WTC11 (cell line): ENCODE measurements at regions not wholly inside any gene's neighbourhood (a gene's known extent, or its start where the extent isn't known, plus 50 kb on each side); places are given as distances from the start of the nearest gene placed in this dataset.

Experiments
- ATAC-seq: fragments of 200-7000 bp; cut with Tn5 transposase; 2 replicates; pipeline ENCODE4 v1.10.0; 2021; ENCODE audit warnings: mild to moderate bottlenecking, moderate library complexity
- CTCF ChIA-PET: fragments of 300-600 bp; sonication (Branson Sonifier 250); formaldehyde crosslinking; loops from one replicate; lab custom pipeline; 2021; ENCODE audit warnings: antibody characterized with exemption; lab: Charles Lee
- POLR2A ChIA-PET: fragments of 350-600 bp; sonication (Branson Sonifier 250); formaldehyde crosslinking; loops from one replicate; lab custom pipeline; 2021; ENCODE audit warnings: antibody characterized with exemption; lab: Charles Lee
- DNase-seq: peaks from one replicate; pipeline ENCODE4 v3.0.0; 2021; ENCODE audit warnings: low spot score
- H3K27ac Mint-ChIP-seq: 2 replicates; pipeline ENCODE4 v1.8.0; 2021; ENCODE audit warnings: mixed read lengths
- H3K27me3 Mint-ChIP-seq: 2 replicates; pipeline ENCODE4 v1.8.0; 2021; ENCODE audit warnings: low read depth, mild to moderate bottlenecking, moderate library complexity, mixed read lengths
- H3K36me3 Mint-ChIP-seq: 2 replicates; pipeline ENCODE4 v1.8.0; 2021; ENCODE audit warnings: mixed read lengths
- H3K4me1 Mint-ChIP-seq: 2 replicates; pipeline ENCODE4 v1.8.0; 2022; ENCODE audit warnings: mixed read lengths
- H3K4me3 Mint-ChIP-seq: 2 replicates; pipeline ENCODE4 v1.8.0; 2021; ENCODE audit warnings: mild to moderate bottlenecking, moderate library complexity, mixed read lengths
- H3K9me3 Mint-ChIP-seq: 2 replicates; pipeline ENCODE4 v1.8.0; 2021; ENCODE audit warnings: mixed read lengths
- ATF3 ChIP-seq: sonication (generic); formaldehyde crosslinking; conservative IDR thresholded peaks from 2 replicates; pipeline ENCODE4 v1.8.1; 2022; ENCODE audit warnings: mild to moderate bottlenecking, missing genetic modification reagents
- CBFB ChIP-seq: sonication (generic); formaldehyde crosslinking; IDR thresholded peaks from 2 replicates; pipeline ENCODE4 v1.8.1; 2022; ENCODE audit warnings: mild to moderate bottlenecking, low read depth, missing genetic modification reagents
- CREB1 ChIP-seq: sonication (generic); formaldehyde crosslinking; IDR thresholded peaks from 2 replicates; pipeline ENCODE4 v1.8.0; 2023; ENCODE audit warnings: mild to moderate bottlenecking, missing genetic modification reagents
- E2F5 ChIP-seq: sonication (generic); formaldehyde crosslinking; IDR thresholded peaks from 2 replicates; pipeline ENCODE4 v1.8.1; 2022; ENCODE audit warnings: mild to moderate bottlenecking, moderate library complexity, missing genetic modification reagents
- ESRRA ChIP-seq: sonication (generic); formaldehyde crosslinking; IDR thresholded peaks from 2 replicates; pipeline ENCODE4 v1.8.1; 2022; ENCODE audit warnings: mild to moderate bottlenecking, missing genetic modification reagents, borderline replicate concordance
- GTF2I ChIP-seq: fragments of 250-450 bp; sonication (Bioruptor Pico); conservative IDR thresholded peaks from 2 replicates; pipeline ENCODE4 v1.4.0; 2021; ENCODE audit warnings: mild to moderate bottlenecking
- IRF1 ChIP-seq: sonication (generic); formaldehyde crosslinking; IDR thresholded peaks from 2 replicates; pipeline ENCODE4 v1.8.0; 2023; ENCODE audit warnings: missing genetic modification reagents
- IRF2 ChIP-seq: sonication (generic); formaldehyde crosslinking; IDR thresholded peaks from 2 replicates; pipeline ENCODE4 v1.8.0; 2022; ENCODE audit warnings: low read depth, missing genetic modification reagents, borderline replicate concordance
- JAZF1 ChIP-seq: fragments of 250-450 bp; sonication (Bioruptor Pico); IDR thresholded peaks from 2 replicates; pipeline ENCODE4 v1.9.0; 2021; ENCODE audit warnings: moderate library complexity, mild to moderate bottlenecking, inconsistent platforms
- MXD4 ChIP-seq: fragments of 250-450 bp; sonication (Bioruptor Pico); IDR thresholded peaks from 2 replicates; pipeline ENCODE4 v1.8.0; 2021; ENCODE audit warnings: mild to moderate bottlenecking, moderate library complexity, borderline replicate concordance
- OVOL2 ChIP-seq: fragments of 250-450 bp; sonication (Bioruptor Pico); IDR thresholded peaks from 2 replicates; pipeline ENCODE4 v1.9.0; 2021; ENCODE audit warnings: mild to moderate bottlenecking, borderline replicate concordance
- SMAD3 ChIP-seq: sonication (generic); formaldehyde crosslinking; IDR thresholded peaks from 2 replicates; pipeline ENCODE4 v1.8.0; 2022; ENCODE audit warnings: missing genetic modification reagents, mild to moderate bottlenecking, borderline replicate concordance
- TEAD1 ChIP-seq: sonication (generic); formaldehyde crosslinking; IDR thresholded peaks from 2 replicates; pipeline ENCODE4 v1.8.0; 2022; ENCODE audit warnings: mild to moderate bottlenecking, missing genetic modification reagents
- ZBTB43 ChIP-seq: sonication (generic); formaldehyde crosslinking; IDR thresholded peaks from 2 replicates; pipeline ENCODE4 v1.8.1; 2023; ENCODE audit warnings: mild to moderate bottlenecking, missing genetic modification reagents
- ZNF232 ChIP-seq: sonication (generic); formaldehyde crosslinking; IDR thresholded peaks from 2 replicates; pipeline ENCODE4 v1.8.0; 2022; ENCODE audit warnings: mild to moderate bottlenecking, missing genetic modification reagents
- ZNF263 ChIP-seq: sonication (generic); formaldehyde crosslinking; IDR thresholded peaks from 2 replicates; pipeline ENCODE4 v1.8.1; 2022; ENCODE audit warnings: low read depth, mild to moderate bottlenecking, moderate library complexity, missing genetic modification reagents
- ZNF671 ChIP-seq: fragments of 250-450 bp; sonication (Bioruptor Pico); IDR thresholded peaks from 2 replicates; pipeline ENCODE4 v1.8.0; 2021; ENCODE audit warnings: mild to moderate bottlenecking
- TF ChIP-seq, protein P1 (sequence below): fragments of 250-450 bp; sonication (Bioruptor Pico); IDR thresholded peaks from 2 replicates; pipeline ENCODE4 v2.1.2; 2022; ENCODE audit warnings: mild to moderate bottlenecking, moderate library complexity
- TF ChIP-seq, protein P2 (sequence below): fragments of 250-450 bp; sonication (Bioruptor Pico); IDR thresholded peaks from 2 replicates; pipeline ENCODE4 v1.9.0; 2021; ENCODE audit warnings: mild to moderate bottlenecking, borderline replicate concordance
- TF ChIP-seq, protein P3 (sequence below): sonication (generic); formaldehyde crosslinking; IDR thresholded peaks from 2 replicates; pipeline ENCODE4 v1.8.1; 2022; ENCODE audit warnings: low read depth, missing genetic modification reagents, borderline replicate concordance
- TF ChIP-seq, protein P4 (sequence below): sonication (generic); formaldehyde crosslinking; IDR thresholded peaks from 2 replicates; pipeline ENCODE4 v1.8.1; 2022; ENCODE audit warnings: low read depth, mild to moderate bottlenecking, moderate library complexity, missing genetic modification reagents, borderline replicate concordance

GRCh38 chr6:10190042-10190441, 224.8 kb downstream of the TFAP2A start:
- no peaks in the 10 kb centered on the region for H3K9me3 Mint-ChIP-seq
- H3K4me1 Mint-ChIP-seq: 0 out of 2 replicates have a peak, but pooled peaks cover 2% of the 10 kb centered on the region
- no peak for DNase-seq
- CTCF ChIA-PET: no interaction called here
- no peak overlapping the region for H3K27ac Mint-ChIP-seq
- no peak for TF ChIP-seq E2F5 (CRISPR knock-in tag)
- TF ChIP-seq ZNF232 (CRISPR knock-in tag): no peak
- no peak for TF ChIP-seq IRF1 (CRISPR knock-in tag)
- no peak for TF ChIP-seq ZNF671
- TF ChIP-seq OVOL2: no peak
- no peak for TF ChIP-seq ATF3 (CRISPR knock-in tag)
- TF ChIP-seq MXD4: no peak
- TF ChIP-seq, protein P1, sequence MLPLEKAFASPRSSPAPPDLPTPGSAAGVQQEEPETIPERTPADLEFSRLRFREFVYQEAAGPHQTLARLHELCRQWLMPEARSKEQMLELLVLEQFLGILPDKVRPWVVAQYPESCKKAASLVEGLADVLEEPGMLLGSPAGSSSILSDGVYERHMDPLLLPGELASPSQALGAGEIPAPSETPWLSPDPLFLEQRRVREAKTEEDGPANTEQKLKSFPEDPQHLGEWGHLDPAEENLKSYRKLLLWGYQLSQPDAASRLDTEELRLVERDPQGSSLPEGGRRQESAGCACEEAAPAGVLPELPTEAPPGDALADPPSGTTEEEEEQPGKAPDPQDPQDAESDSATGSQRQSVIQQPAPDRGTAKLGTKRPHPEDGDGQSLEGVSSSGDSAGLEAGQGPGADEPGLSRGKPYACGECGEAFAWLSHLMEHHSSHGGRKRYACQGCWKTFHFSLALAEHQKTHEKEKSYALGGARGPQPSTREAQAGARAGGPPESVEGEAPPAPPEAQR: no peak
- TF ChIP-seq GTF2I (CRISPR knock-in tag): no peak
- H3K4me3 Mint-ChIP-seq: no peak overlapping the region
- POLR2A ChIA-PET: no interaction called here
- H3K27me3 Mint-ChIP-seq: no peaks in the 10 kb centered on the region
- ATAC-seq: no peak; the same call in 1 of the 2 replicates
- H3K36me3 Mint-ChIP-seq: no peaks in the 10 kb centered on the region

DNA sequence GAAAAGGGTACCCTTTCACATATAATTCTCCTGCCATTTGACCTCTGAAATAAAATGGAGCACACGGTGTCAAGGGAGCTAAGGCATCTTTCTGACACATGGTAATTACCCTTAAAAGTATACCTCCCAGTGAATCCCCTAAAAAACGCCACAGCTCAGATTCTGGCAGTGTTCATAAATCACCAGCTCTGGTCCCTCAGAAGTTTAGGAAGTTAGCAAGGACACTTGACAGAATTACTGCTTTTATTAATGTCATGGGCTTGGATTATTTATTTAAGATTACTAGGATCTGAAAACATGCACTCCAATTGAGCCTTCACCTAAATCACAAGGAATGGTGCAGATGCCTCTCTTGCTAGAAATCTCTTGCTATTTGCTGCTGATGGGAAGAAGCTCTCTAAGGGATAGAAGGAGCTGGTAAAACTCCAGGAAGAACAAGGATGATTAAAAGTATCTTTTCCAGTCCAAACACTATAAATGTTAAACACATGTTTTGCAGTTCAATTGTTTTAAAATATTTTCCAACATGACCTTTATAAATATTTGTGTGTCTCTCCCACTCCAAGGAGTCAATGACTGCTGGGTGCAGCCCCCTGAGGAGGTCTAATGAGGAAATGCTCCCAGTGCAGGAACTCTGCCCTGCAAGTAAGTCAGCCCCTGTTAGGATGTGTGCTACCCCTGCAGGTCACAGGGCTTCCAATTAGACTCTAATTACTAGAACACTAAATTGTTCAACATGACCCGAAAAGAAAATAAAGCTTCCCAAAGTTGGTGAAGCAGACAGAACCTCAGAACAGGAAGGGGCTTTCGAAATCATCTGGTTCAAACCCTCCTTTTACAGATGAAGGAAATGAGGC, 230.3 kb downstream of the TFAP2A start:
- ChIA-PET CTCF (no interaction called here), POLR2A (no interaction called here)
- Mint-ChIP-seq H3K36me3 (no peaks in the 10 kb centered on the region), H3K4me3 (no peak overlapping the region), H3K27me3 (no peaks in the 10 kb centered on the region), H3K27ac (no peak overlapping the region), H3K4me1 (0 out of 2 replicates have a peak, but pooled peaks cover 2% of the 10 kb centered on the region), H3K9me3 (0 out of 2 replicates have a peak, but pooled peaks cover 3% of the 10 kb centered on the region)
- DNase-seq (no peak), ATAC-seq (no peak)
- TF ChIP-seq ZNF263 (CRISPR knock-in tag): no peak
- TF ChIP-seq, protein P2, sequence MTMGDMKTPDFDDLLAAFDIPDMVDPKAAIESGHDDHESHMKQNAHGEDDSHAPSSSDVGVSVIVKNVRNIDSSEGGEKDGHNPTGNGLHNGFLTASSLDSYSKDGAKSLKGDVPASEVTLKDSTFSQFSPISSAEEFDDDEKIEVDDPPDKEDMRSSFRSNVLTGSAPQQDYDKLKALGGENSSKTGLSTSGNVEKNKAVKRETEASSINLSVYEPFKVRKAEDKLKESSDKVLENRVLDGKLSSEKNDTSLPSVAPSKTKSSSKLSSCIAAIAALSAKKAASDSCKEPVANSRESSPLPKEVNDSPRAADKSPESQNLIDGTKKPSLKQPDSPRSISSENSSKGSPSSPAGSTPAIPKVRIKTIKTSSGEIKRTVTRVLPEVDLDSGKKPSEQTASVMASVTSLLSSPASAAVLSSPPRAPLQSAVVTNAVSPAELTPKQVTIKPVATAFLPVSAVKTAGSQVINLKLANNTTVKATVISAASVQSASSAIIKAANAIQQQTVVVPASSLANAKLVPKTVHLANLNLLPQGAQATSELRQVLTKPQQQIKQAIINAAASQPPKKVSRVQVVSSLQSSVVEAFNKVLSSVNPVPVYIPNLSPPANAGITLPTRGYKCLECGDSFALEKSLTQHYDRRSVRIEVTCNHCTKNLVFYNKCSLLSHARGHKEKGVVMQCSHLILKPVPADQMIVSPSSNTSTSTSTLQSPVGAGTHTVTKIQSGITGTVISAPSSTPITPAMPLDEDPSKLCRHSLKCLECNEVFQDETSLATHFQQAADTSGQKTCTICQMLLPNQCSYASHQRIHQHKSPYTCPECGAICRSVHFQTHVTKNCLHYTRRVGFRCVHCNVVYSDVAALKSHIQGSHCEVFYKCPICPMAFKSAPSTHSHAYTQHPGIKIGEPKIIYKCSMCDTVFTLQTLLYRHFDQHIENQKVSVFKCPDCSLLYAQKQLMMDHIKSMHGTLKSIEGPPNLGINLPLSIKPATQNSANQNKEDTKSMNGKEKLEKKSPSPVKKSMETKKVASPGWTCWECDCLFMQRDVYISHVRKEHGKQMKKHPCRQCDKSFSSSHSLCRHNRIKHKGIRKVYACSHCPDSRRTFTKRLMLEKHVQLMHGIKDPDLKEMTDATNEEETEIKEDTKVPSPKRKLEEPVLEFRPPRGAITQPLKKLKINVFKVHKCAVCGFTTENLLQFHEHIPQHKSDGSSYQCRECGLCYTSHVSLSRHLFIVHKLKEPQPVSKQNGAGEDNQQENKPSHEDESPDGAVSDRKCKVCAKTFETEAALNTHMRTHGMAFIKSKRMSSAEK: no peak
- no peak for TF ChIP-seq ZNF671
- no peak for TF ChIP-seq IRF2 (CRISPR knock-in tag)
- TF ChIP-seq ZBTB43 (CRISPR knock-in tag): no peak
- TF ChIP-seq, protein P3, sequence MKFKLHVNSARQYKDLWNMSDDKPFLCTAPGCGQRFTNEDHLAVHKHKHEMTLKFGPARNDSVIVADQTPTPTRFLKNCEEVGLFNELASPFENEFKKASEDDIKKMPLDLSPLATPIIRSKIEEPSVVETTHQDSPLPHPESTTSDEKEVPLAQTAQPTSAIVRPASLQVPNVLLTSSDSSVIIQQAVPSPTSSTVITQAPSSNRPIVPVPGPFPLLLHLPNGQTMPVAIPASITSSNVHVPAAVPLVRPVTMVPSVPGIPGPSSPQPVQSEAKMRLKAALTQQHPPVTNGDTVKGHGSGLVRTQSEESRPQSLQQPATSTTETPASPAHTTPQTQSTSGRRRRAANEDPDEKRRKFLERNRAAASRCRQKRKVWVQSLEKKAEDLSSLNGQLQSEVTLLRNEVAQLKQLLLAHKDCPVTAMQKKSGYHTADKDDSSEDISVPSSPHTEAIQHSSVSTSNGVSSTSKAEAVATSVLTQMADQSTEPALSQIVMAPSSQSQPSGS: no peak
- TF ChIP-seq SMAD3 (CRISPR knock-in tag): no peak
- TF ChIP-seq TEAD1 (CRISPR knock-in tag): no peak
- TF ChIP-seq, protein P4, sequence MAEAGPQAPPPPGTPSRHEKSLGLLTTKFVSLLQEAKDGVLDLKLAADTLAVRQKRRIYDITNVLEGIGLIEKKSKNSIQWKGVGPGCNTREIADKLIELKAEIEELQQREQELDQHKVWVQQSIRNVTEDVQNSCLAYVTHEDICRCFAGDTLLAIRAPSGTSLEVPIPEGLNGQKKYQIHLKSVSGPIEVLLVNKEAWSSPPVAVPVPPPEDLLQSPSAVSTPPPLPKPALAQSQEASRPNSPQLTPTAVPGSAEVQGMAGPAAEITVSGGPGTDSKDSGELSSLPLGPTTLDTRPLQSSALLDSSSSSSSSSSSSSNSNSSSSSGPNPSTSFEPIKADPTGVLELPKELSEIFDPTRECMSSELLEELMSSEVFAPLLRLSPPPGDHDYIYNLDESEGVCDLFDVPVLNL: no peak
- TF ChIP-seq ESRRA (CRISPR knock-in tag): no peak
- TF ChIP-seq JAZF1 (CRISPR knock-in tag): no peak
- TF ChIP-seq CBFB (CRISPR knock-in tag): no peak
- TF ChIP-seq CREB1 (CRISPR knock-in tag): no peak
